NK-92 (cell line): ENCODE measurements at regions not wholly inside any gene's neighbourhood (a gene's known extent, or its start where the extent isn't known, plus 50 kb on each side); places are given as distances from the start of the nearest gene placed in this dataset.
"Not testable (repeated sequence)": the region's sequence is repeated elsewhere in the genome, so short reads cannot be mapped to it uniquely, and the experiment has no call there.

ENCODE experiments used
- DNase-seq: peaks from one replicate; lab custom pipeline; 2025; ENCODE audit not compliant: unreplicated experiment; lab: John Stamatoyannopoulos, UW

DNA sequence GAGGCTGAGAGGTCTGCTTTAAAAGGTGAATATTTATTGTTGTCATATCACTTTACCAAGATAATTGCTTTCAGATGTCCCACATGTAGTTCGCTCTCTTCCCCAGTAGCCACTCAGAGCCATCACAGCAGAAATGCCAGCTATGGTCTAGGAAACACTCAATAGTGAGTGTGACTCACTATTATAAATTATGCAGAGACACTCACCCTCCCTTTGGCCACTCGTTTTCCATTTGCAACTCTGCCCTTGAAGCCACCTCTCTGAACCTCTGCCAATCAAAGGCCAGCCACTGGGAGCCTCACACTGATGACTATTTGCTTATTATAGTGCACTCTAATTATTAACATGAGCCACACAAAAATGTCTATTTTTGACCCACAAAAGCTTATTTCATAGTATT, 328.1 kb upstream of the ATP10A start:
- DNase-seq: no peak

- DNase-seq: not testable (repeated sequence)
These were observed 323.0 kb upstream of the ATP10A start for GRCh38 chr15:26186138-26186537.

- no peak for DNase-seq
These were observed 319.3 kb upstream of the ATP10A start for GRCh38 chr15:26182441-26182840.

GRCh38 chr15:26179906-26180305, 316.8 kb upstream of the ATP10A start:
- DNase-seq: no peak

GRCh38 chr15:26178640-26179220, 315.6 kb upstream of the ATP10A start:
- no peak for DNase-seq

GRCh38 chr15:26177816-26178215, 314.7 kb upstream of the ATP10A start:
- DNase-seq: no peak

- DNase-seq: no peak
These were observed 313.7 kb upstream of the ATP10A start for GRCh38 chr15:26176831-26177230.

DNA sequence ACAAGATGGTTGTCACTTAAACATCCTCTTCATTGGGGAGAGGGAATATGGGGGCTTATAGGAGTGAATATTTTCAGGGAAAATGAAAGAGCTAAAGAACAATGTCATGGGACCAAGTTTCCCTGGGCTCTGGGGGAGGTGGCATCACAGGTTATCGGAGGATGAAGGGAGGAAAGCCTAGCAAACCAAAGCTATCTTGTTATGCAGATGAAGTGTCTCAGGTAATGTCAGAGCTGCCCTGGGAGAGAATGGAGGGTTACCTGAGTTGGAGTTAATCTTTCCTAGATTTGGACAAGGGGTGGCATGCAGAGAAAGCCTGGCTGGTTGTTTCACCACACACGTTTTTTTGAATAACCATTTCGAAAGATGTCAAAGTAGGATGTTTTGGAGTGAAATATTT, 308.1 kb upstream of the ATP10A start:
- no peak for DNase-seq

DNA sequence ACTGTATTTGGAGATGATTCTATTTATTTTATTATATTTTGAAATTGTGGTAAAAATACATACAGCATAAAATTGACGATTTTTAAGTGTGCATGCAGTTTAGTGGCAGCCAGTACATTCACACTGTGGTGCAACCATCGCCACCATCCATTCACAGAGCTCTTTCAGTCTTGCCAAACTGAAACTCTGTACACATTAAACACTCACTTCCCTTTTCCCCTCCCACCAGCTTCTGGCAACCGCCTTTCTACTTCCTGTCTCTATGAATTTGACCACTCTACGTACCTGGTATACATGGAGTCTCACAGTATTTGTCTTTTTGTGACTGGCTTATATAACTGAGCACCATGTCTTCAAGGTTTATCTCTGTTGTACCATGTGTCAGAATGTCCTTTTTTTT, 303.3 kb upstream of the ATP10A start:
- no peak for DNase-seq

DNA sequence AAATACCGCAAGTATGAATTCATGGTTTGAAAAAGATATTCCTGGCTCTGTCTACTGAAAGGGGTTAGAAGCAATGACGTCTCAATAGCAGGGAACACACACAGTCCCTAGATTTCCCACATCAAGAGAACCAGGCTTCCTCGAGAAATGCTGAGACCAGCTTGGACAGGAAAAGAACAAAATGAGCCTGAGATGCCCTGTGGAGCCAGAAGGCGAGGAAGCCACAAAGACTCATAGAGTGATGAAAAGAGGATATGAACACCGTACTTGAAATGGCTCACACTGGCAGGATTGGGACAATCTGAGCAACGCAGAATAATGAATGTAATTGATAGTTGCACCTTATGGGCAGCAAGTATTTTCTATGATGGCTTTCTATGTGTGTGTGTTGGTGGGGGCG, 302.4 kb upstream of the ATP10A start:
- no peak for DNase-seq

GRCh38 chr15:26160343-26160742, 297.2 kb upstream of the ATP10A start:
- no peak for DNase-seq

DNA sequence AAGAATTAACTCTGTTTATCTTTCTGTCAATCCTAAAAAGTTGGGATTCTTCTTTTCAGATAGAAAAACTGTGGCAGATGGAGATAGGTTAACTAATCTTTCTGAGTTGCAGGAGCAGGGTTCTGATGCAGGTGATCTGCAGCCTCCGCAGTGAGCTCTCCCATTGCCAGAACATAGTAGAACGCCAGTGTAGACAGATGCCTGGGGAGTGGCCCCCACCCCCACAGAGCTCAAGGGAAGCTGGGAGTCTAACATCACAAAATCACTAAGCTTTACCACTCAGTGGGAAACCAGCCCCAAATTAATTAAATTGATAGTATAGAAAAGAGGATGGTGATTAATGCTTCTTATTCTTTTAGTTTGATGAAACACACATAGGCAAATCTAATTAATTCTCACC, 295.0 kb upstream of the ATP10A start:
- no peak for DNase-seq

DNA sequence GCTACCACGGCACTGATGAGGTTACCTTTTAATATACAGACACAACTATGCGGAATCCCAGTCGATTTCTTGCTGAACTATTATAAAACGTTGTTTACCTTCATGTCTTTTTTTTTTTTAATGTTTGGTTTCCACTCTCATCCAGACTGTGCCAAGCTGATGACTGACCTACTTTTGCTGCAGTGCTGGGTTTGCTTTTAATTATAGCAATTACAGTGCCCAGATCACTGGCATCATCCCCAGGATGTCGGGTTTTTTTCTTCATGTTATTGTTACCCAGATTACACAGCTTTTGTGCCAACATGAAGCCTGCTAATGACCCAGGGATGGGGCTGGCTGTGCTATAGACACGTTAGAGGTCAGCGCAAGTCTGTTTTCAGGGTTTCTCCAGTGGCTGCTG, 294.0 kb upstream of the ATP10A start:
- no peak for DNase-seq

DNA sequence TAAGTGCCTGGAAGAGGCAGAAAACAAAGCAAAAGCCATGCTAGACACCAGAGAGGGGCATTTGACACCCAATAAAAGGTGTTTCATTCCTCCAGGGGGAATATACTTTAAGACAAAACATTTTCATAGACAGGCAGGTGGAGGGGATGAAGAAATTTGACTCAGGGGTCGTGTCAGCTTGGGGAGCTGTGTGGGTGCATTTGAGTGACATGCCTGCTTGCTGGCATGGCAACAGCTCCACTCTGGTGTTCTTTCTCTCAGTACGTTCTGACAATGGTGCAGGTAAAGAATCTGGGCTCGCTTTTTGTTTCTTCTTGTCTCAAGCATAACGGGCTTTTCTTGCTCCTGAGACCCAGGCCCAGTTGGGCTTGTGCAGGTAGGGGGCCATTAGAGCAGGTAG, 292.9 kb upstream of the ATP10A start:
- DNase-seq: no peak

DNA sequence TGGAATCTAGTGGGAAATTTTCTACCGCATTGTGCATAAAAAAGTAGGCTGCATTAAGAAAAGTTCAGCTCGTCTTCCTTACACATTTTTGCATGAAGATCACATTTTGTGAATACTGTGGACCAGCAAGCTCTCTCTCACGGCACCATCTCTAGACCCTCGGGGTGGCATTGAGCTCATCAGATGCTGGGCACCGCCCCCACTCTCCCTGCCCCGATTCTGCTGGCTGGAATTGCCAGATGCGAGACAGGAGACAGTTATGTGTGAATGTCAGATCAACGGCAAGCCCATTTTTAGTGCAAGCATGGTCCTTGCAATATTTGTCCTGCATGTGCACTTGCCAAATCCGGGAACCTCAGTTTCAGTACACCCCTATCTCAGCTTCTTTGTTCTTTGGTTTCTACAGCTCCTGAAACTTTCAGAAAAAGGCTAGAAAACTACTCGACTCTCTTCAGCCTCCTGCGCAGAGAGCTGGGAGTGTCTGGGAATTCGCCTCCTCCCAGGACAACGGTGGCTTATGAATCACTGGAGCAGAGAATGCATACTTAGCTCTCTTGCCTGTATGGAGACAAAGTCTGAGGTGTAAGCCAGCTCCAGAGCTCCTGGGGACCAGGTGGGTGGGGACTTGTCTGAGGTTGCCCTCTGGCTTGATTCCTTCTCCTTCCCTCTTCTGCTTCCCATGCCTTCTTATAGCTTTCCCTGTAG, 285.2 kb upstream of the ATP10A start:
- DNase-seq: no peak

DNA sequence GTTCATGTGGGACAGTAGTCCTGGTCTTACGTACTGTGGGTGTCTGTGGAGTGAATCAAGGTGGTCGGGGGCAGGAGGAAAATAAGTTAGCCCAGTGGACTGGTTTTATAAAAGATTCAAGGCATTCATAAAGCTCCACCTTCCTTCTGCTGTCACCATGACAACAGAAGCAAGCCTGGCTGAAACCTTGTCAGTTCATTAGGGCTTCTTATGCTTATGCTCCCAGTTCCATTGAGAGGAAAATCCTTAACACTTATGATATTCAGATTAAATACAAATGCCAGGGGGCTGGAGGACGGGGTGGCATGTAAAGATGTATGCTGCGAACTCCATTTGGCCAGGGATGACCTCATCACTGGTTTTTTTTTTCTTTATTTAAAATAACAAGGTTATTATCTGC, 283.1 kb upstream of the ATP10A start:
- DNase-seq: no peak

GRCh38 chr15:26145796-26146195, 282.7 kb upstream of the ATP10A start:
- DNase-seq: no peak

- no peak for DNase-seq
These were observed 281.7 kb upstream of the ATP10A start for GRCh38 chr15:26144836-26145235.

GRCh38 chr15:26143221-26143620, 280.1 kb upstream of the ATP10A start:
- no peak for DNase-seq

- DNase-seq: no peak
These were observed 271.7 kb upstream of the ATP10A start for GRCh38 chr15:26134812-26135211.

DNA sequence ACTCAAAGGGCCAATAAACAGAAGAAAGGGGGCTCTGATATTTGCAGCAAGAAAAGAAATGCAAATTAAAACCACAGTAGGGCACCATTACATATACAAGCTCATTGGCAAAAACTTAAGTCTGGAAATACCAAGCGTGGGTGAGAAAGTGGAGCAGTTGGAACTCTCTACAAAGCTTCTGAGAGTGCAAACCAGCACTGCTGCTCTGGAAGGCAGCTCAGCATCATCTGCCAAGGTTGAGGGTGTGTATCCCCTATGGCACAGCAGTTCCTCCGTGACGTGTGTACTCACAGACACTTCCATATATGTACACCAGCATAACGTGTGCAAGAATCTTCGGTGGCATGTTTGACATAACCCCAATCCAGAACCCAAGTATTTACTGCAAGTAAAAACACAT, 271.0 kb upstream of the ATP10A start:
- no peak for DNase-seq

DNA sequence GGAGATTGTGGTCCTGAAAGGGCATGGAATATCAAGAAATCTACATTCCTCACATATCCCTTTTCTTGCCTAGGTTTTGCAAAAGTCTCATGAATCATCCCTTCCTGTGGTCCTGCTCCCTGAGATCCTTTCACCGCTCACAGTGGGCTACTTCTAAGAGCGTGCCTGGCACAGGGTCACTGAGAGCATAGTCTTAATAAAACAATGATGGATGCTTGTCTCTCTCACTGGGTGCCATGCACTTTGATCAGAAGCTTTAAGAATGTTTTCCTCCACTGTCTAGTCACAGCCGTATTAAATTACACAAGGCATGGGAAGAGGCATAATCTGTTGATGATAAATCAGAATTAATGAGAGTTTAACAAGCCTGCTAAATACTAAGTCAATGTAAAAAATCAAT, 269.7 kb upstream of the ATP10A start:
- DNase-seq: no peak

DNA sequence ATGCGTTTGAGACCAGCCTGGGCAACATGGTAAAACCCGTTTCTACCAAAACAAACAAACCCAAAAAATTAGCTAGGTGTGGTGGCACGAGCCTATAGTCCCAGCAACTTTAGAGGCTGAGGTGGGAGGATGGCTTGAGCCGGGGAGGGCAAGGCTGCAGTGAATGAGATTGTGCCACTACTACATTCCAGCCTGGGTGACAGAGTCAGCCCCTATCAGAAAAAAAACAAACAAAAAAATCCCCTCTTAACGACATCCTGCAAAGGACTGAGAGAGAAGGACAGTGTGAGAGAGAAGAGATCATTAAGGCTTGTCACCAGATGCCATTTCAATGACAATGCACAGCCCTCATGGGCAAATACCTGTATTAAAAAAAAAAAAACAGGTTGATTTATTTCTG, 266.7 kb upstream of the ATP10A start:
- no peak for DNase-seq
